Fibroblast of the aortic adventitia (primary cell): ENCODE measurements at regions not wholly inside any gene's neighbourhood (a gene's known extent, or its start where the extent isn't known, plus 50 kb on each side); places are given as distances from the start of the nearest gene placed in this dataset.
"Not testable (repeated sequence)": the region's sequence is repeated elsewhere in the genome, so short reads cannot be mapped to it uniquely, and the experiment has no call there.

Source experiments
- DNase-seq: peaks from one replicate; pipeline ENCODE4 v3.0.0-alpha.2; 2010; ENCODE audit warnings: low read depth
- H3K4me3 ChIP-seq: 2 replicates; pipeline ENCODE4 v1.5.1; 2011; ENCODE audit warnings: low read depth, mild to moderate bottlenecking, control low read depth, low read length, moderate library complexity
- TF ChIP-seq, protein P1 (sequence below): IDR thresholded peaks from 2 replicates; pipeline ENCODE4 v1.5.1; 2011; ENCODE audit warnings: mild to moderate bottlenecking, low read length, control low read depth, inconsistent platforms; ENCODE audit not compliant: insufficient read depth

DNA sequence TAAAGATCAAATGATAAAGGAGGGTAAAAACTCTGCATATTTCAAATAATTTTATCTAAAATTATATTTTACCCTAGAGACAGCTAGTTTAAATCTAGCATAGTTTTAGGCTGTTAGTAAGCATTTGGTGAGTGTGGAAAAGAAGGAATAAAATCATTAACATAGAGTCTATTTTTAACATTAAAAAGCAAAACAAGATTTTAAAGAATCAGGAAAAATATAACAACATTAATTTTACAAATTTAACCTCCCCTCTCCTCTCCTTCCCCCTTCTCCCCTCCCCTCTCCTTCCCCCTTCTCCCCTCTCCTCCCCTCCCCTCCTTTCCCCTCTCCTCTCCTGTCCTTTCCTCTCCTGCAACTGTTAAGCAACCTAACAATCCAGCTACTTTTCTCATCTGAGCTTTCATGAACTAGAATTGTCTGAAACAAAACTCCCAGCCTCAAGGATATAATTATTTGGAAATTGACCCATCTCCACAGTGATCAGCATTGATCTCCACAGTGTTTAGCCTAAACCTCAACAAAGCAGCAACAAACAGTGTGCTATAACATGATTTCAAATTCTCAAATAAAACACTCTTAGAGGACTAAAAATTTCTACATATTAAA is 293.2 kb downstream of the PPP1R3A start:
- DNase-seq, result no peak
- no peak overlapping the region for H3K4me3 ChIP-seq

DNA sequence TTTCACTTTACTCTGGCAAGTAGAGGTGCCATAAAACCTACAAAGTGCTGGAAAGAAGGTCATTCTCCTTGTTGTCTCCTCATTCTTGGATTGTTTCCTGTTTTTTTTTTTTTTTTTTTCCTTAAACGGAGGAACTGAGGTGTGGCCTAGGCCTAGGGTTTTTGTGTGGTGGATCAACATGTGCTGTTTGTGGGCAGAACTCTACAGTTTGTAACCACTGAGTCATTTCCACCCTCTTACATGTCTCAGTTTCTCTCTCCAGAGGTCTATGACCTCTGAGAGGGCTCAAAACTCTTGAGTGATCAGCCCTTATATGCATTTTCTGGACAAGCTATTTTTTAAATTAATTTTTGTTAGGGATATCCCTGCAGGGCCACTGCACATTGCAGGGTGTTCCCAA is 296.0 kb downstream of the PPP1R3A start:
- TF ChIP-seq, protein P1, sequence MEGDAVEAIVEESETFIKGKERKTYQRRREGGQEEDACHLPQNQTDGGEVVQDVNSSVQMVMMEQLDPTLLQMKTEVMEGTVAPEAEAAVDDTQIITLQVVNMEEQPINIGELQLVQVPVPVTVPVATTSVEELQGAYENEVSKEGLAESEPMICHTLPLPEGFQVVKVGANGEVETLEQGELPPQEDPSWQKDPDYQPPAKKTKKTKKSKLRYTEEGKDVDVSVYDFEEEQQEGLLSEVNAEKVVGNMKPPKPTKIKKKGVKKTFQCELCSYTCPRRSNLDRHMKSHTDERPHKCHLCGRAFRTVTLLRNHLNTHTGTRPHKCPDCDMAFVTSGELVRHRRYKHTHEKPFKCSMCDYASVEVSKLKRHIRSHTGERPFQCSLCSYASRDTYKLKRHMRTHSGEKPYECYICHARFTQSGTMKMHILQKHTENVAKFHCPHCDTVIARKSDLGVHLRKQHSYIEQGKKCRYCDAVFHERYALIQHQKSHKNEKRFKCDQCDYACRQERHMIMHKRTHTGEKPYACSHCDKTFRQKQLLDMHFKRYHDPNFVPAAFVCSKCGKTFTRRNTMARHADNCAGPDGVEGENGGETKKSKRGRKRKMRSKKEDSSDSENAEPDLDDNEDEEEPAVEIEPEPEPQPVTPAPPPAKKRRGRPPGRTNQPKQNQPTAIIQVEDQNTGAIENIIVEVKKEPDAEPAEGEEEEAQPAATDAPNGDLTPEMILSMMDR, result no peak
- H3K4me3 ChIP-seq, result no peak overlapping the region
- DNase-seq, result no peak

More for the DNA sequence above, 293.2 kb downstream of the PPP1R3A start:
- TF ChIP-seq, protein P1, result no peak

DNA sequence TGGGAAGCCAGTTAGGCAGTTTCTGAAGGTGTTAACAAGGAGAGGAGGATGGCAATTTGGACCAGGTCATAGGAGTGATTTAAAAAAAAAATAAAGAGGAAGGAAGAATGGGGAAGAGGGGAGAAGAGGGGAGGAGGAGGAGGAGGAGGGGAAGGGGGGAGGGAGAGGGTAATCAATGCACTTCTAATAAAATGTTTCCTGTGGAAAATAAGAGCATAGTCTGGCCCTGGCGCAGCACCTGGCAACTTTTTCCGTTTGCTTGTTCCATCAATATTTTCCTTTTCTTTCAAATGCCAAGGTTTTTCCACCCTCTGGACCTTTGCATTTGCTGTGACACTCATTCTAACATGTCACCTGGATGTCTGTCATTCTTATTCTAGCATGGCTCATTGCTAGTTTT is 308.2 kb downstream of the PPP1R3A start:
- TF ChIP-seq, protein P1, result no peak
- H3K4me3 ChIP-seq, result no peak overlapping the region
- no peak for DNase-seq

DNA sequence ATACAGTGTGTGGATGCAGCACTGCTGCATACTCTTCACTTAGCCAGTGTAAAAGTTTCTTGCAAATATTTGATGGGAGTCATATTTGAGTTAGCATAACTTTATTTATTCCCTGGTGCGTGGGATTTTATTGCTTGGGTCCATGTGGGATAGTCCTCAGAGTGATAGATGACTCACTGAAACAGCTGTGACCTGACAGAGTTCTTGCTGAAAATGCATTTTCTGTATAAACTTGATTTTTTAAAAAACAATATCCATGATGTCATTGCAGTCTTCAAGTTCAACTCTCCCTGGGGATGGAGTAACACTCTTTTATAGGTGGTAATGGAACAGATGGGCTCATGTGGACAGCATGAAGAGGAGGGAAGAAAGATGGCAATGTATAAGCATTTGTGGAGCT is 310.0 kb downstream of the PPP1R3A start:
- H3K4me3 ChIP-seq, result no peak overlapping the region
- TF ChIP-seq, protein P1, result no peak
- DNase-seq, result no peak

DNA sequence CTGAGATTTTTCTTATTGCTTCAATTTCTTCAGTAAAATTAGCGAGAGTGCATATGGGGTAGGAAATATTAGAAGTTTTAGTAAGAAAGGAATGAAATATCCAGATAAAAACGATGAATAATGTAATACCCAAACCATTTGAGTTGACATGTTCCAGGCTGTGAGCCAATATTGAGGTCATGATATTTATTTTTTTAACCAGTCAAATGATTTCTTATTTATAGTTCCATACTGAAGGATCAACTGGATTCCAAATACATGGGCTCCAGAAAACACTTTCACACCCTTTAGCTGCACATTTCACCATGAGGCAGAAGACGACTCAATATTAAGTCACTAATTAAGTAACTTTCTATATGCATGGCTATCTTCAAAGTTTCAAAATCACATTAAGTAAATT is 312.5 kb downstream of the PPP1R3A start:
- TF ChIP-seq, protein P1, result no peak
- no peak overlapping the region for H3K4me3 ChIP-seq
- peak; percentile 1 for DNase-seq

DNA sequence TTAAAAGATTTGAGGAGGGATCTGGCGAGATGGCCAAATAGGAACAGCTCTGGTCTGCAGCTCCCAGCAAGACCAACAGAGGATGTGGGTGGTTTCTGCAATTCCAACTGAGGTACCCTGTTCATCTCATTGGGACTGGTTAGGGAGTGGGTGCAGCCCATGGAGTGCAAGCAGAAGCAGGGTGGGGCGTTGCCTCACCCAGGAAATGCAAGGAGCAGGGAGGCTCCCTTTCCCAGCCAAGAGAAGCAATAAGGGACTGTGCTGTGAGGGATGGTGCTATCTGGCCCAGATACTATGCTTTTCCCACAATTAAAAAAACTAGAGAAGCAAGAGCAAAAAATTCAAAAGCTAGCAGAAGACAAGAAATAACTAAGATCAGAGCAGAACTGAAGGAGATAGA is 318.4 kb downstream of the PPP1R3A start:
- H3K4me3 ChIP-seq, result not testable (repeated sequence)

DNA sequence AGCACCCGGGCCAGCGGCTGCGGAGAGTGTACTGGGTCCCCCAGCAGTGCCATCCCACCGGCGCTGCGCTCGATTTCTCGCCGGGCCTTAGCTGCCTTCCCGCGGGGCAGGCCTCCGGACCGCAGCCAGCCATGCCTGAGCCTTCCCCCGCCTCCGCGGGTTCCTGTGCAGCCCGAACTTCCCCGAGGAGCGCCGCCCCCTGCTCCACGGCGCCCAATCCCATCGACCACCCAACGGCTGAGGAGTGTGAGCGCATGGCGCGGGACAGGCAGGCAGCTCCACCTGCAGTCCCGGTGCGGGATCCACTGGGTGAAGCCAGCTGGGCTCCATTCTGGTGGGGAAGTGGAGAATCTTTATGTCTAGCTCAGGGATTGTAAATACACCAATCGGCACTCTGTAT is 325.4 kb downstream of the PPP1R3A start:
- not testable (repeated sequence) for DNase-seq, H3K4me3 ChIP-seq

More for the DNA sequence above, 318.4 kb downstream of the PPP1R3A start:
- DNase-seq, result not testable (repeated sequence)

DNA sequence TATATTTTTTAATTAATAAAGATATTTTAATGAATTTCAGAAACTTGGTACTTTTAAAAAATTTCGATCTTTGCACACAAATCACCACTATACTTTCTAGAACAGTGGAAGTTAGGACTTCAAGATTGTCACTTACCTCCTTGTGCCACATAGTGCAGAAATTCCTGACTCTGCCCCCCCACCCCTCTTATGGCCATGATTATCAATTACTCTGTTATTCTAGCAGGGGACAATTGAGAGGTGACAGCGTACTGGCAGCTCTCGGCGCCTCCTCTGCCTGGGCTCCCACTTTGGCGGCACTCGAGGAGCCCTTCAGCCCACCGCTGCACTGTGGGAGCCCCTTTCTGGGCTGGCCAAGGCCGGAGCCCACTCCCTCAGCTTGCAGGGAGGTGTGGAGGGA is 325.9 kb downstream of the PPP1R3A start:
- DNase-seq, H3K4me3 ChIP-seq: not testable (repeated sequence)

DNA sequence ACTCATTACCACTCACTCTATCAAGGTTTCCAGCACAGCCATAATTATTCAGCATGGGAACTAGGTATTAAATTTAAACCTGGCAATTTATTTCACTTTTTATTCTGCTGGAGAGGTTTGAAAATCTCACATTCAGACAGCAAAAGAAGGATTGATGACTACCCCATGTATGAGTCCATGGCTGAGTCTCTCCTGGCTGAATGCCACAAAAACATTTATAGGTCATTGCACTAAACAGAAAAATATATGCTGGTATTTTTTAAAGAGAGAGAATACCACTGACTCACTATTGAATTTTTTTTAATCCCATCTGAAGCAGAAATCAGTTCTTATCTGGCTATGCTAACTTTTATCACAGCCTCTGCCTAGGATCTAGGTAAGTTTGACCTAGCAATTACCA is 336.3 kb downstream of the PPP1R3A start:
- DNase-seq, result no peak
- TF ChIP-seq, protein P1, result no peak
- H3K4me3 ChIP-seq, result no peak overlapping the region

DNA sequence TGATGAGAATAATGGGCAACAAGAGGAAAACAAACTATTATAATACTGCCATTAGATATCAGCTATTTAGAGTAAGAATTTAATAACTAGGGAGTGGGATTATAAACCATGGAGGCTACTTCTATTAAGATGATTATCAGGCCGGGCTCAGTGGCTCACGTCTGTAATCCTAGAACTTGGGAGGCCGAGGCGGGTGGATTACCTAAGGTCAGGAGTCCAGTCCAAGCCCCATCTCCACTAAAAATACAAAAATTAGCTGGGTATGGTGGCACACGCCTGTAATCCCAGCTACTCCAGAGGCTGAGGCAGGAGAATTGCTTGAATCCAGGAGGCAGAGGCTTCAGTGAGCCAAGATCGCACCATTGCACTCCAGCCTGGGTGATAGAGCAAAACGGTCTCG is 355.6 kb downstream of the PPP1R3A start:
- DNase-seq, H3K4me3 ChIP-seq: not testable (repeated sequence)
